ENCODE measurements at regions not wholly inside any gene's neighbourhood (a gene's known extent, or its start where the extent isn't known, plus 50 kb on each side); places are given as distances from the start of the nearest gene placed in this dataset.
A peak's percentile ranks its signal among the peaks of the same experiment; 100 is the strongest.

DNA sequence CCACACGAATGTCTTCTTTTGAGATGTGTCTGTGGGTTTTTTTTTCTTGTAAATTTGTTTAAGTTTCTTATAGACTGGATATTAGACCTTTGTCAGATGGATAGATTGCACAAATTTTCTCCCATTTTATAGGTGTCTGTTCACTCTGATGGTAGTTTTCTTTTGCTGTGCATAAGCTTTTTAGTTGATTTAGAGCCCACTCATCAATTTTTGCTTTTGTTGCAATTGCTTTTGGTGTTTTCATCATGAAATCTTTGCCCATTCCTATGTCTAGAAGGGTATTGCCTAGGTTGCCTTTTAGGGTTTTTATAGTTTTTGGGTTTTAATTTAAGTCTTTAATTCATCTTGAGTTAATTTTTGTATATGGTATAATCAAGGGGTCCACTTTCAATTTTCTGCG, 57.7 kb downstream of the NKX2-2 start:
- DNase-seq (ENCODE audit: low read depth): no peak

DNA sequence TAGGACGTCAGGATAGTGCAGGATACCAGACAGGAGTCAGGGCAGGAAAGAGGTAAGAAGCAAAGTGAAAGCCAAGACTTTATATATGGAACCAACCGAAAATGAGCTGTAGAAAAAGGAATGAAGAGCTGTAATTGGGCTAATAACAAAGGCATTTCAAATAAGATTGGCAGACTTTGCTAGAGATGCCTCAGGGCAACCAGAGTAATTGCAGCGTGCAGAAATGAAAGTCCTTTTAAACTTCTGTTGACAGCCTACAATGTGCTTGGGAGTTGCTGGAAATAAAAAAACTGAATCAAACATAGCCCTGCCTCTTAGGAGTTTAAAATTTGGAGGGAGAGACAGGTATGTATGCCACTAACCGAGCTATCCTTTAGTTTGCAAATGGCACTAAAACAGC, 56.4 kb upstream of the NKX2-4 start:
- no peak for DNase-seq (ENCODE audit: low read depth)

DNA sequence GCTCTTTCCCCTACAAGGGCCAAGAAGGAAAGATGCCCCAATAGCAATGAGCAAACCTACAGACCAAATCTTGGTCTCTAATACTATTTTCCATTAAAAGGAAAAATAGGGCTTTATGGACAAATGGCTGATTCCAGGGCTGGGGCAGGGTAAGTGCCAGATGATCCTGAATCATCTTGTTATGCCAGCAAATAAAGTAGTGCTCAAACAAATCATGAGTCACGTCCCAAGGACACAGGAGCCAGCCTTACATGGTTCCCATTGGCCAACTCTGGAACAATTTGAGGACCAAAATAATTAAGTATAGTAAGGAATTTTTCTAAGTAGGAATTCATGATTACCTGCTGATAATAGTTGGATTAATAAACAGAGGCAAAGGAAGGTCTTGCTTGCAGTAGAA, 53.2 kb upstream of the NKX2-4 start:
- peak; percentile 29 for DNase-seq (ENCODE audit: low read depth)

Measured in myocyte (in vitro differentiated cells).